Suppressor macrophage treated with lipopolysaccharide for 1 hour (primary cell): ENCODE measurements at regions not wholly inside any gene's neighbourhood (a gene's known extent, or its start where the extent isn't known, plus 50 kb on each side); places are given as distances from the start of the nearest gene placed in this dataset.

ENCODE experiments used
- DNase-seq, 3 donors: peaks; one replicate each; pipeline ENCODE4 v3.0.0-alpha.2; 2020 to 2022

DNA sequence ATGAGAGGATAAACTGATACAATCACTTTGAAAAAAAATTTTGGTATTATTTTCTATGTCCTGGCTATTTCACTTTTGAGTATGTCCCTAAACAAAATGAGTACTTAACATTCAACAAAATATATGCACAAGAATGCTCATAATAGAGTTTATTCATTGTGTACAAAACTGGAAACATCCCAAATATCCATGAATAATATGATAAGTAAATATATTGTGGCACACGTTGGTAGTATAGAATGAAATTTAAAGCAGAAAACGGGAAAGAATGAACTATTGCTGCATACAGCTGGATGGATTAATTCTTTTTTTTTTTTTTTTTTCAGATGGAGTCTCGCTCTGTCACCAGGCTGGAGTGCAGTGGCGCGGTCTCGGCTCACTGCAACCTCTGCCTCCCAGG is 725.2 kb downstream of the LTN1 start:
- no peak for DNase-seq

DNA sequence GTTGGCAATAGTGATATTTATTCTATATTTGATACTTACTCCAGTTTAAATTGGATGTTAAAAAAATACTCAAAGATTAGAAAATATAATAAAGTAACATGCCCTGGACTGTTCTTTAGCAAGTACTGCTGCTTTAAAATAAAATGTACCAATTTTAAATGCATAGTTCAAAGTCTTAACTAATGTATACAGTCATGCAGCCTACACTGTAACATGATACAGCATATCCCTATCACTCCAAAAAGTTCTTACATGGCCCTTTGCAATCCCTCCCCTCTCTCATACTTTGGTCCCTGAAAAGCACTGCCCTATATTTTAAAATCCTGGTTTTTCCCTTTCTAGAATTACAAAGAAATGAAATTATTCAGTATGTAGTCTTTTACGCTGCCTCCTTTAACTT is 726.6 kb downstream of the LTN1 start:
- DNase-seq = no peak

GRCh38 chr21:28263974-28264373 is 728.7 kb downstream of the LTN1 start:
- no peak for DNase-seq

GRCh38 chr21:28261298-28261697 is 731.4 kb downstream of the LTN1 start:
- no peak for DNase-seq

GRCh38 chr21:28257276-28257675 is 735.4 kb downstream of the LTN1 start:
- no peak for DNase-seq

- DNase-seq = no peak
Measured at GRCh38 chr21:28256837-28257236, 735.8 kb downstream of the LTN1 start.

GRCh38 chr21:28256420-28256831 is 736.3 kb downstream of the LTN1 start:
- DNase-seq = no peak

DNA sequence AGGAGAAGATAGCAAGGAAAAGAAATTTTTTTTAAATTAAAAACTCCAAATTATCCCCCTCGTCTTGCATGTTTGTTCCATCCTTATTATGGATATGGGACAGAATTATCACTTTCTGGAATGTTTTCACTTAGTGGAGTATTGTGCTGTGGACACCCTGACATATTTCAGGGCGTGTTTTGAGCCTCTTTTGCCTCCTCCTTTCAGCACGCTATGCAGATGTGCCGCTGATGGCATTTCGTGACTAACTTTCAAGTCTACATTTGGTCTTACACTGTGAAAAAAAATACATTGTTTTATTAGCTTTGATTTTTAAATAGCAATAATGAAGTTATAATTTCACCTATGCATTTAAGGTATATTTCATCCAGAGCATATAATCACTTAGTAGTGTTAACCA is 738.7 kb downstream of the LTN1 start:
- DNase-seq = no peak

GRCh38 chr21:28253338-28253737 is 739.3 kb downstream of the LTN1 start:
- no peak for DNase-seq

DNA sequence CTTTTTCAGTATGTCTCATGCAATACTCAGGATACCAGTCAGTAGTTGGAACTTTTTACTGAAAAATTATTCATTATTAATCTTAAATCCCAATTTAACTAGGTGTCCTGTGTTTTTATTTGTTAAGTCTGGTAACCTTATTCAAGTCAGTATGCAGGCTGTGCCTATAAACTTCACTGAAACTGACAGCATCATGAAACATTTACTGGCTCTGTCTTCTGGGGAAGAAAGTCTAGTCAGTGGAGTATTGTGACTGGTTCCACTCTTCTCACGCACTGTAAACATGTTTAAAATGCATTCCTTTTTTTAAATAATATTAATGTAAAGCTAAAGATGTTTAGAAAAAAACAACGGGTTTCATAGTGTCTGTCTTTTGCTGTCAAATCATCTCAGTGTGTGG is 739.7 kb downstream of the LTN1 start:
- no peak for DNase-seq

- no peak for DNase-seq
Measured at GRCh38 chr21:28250946-28251345, 741.7 kb downstream of the LTN1 start.

DNA sequence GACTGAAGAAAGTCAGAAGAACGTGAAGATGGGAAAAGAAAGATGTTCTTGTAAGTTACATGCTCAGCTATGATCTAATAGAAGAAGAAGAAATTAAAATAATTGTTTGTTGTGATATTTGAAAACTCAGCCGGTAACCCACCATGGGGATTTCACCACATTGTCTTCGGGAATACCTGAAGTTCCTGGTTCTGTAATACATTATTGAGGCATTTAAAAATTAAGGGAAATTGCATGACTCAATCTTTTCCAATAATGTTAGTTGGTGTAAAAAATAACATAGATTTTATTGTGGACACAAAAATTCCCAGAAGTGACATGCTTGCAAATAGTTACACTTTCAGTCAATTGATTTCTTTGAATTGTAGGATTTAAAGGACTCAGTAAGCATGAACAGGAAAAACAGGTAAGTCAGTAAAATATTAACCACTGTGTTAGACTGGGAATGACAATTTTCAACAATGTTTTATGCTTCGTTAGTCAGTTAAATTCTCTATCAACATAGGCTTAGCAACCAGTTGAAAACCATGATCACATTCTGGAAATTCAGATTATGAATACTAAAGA is 745.1 kb downstream of the LTN1 start:
- no peak for DNase-seq

GRCh38 chr21:28240586-28240985 is 752.1 kb downstream of the LTN1 start:
- DNase-seq = no peak

DNA sequence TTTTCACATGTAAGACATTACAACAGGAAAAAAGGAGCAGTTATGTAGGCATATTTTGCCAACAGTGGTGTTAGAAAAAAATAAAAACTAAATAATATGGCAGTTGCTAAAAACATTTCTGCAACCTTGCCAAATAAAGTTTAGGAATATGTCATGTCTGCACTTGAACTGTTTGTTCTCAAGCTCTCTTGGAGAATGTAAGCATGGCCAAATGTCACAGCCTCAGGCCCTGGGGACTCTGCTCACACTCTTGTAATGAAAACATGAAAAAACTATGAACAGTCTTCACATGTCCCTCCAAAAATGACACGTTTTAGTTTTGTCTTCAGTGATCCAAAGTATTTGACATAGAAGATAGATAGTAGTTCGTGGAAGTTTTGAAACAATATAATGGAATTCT is 753.3 kb downstream of the LTN1 start:
- DNase-seq = no peak

- DNase-seq = no peak
Measured at GRCh38 chr21:28237661-28238060, 755.0 kb downstream of the LTN1 start.

DNA sequence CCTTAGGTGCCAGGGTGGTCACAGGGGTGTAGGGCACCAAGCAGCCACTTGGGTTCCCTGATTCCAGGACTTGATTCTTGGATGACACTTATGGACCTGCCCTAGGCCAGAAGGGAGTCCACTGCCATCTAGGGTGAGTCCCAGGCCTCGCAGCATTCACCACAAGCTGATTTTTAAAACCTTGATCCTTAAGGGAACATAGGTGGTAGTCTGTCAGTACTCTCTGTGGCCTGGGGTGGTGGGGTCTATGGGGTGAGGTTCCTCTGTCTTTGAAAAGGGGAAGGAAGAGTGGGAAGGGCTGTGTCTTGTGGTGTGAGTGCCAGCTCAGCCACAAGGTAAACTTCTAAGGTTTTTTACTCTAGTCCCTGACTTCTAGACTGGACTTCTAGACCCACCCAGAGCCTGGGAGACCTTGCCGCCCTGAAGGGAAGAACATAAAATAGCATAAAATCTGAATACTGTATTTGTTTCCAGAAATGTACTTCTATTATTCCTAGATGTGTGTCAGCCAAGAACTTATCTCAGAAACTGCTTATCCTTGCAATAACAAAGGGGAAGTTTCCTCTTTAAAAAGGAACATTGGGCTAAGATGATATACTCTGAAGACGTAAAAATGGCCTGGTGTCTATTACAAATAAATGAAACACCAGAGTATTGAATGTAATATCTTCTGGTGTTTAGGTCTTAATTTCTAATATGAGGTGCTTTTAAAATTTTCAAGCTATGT is 757.3 kb downstream of the LTN1 start:
- DNase-seq = peak; percentile 60 to 62 (median 61)

DNA sequence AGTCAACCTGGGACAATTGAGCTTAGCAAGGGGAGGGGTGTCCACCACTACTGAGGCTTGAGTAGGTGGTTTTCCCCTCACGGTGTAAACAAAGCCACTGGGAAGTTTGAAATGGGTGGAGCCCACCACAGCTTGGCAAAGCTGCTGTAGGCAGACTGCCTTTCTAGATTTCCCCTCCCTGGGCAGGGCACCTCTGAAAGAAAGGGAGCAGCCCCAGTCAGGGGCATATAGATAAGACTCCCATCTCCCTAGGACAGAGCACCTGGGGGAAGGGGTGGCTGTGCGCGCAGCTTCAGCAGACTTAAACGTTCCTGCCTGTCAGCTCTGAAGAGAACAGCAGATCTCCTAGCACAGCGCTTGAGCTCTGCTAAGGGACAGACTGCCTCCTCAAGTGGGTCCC is 758.4 kb downstream of the LTN1 start:
- no peak for DNase-seq

GRCh38 chr21:28233536-28234220 is 759.0 kb downstream of the LTN1 start:
- no peak for DNase-seq

- DNase-seq = no peak
Measured at GRCh38 chr21:28230559-28230958, 762.1 kb downstream of the LTN1 start.

DNA sequence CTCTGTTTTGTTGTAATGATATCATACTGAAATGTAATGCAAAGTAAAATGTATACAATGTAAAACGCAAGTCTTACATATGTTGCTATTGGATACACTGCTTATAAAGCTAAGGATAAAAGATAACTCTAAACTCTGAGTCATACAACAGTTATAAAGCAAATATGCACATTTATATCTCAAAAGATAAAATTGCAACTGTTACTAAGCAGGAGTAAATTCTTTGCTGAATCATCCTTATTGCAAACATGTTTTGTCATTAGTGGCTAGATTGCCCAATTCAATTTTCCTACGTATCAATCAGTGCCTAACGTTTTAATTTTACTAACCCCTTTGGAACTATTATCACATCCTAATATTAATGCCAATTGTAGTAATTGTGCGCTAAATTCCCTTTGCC is 762.9 kb downstream of the LTN1 start:
- DNase-seq = peak in 2 of 3 donors; percentile 53

DNA sequence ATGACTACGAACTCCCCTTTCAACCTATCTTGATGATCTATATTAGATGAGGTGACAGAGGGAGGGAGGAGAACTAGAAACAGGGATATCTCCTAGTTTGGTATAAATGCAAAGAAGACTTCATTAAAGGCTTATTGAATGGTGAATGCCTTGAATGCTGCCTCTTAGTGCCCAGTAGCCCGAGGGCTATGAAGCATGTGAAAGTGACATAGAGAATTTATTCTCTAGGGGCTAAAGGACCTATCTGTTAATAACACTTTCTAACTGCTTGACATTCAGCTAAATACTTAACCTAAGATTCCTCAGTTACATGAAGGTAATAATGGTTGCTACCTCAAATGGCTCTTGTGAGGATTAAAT is 764.1 kb downstream of the LTN1 start:
- no peak for DNase-seq

GRCh38 chr21:28227881-28228635 is 764.6 kb downstream of the LTN1 start:
- peak; percentile 48 to 84 (median 84) for DNase-seq

GRCh38 chr21:28226563-28226962 is 766.1 kb downstream of the LTN1 start:
- DNase-seq = no peak
